ENCODE measurements at regions not wholly inside any gene's neighbourhood (a gene's known extent, or its start where the extent isn't known, plus 50 kb on each side); places are given as distances from the start of the nearest gene placed in this dataset.

- TF ChIP-seq CTCF (conservative IDR thresholded peaks at IDR 0.05 in 1 of 2, IDR thresholded peaks at IDR 0.05 in 1 of 2; ENCODE audit: low read depth in 1 of 2, low read length in 2 of 2) (no peak), EZH2 (IDR thresholded peaks at IDR 0.05; ENCODE audit: low read length, missing control alignments) (no peak)
Measured at GRCh38 chr1:87685311-87686135, 356.8 kb downstream of the LMO4 start.

Measured in fibroblast of lung (primary cell).